Ishikawa (cell line): ENCODE measurements at regions not wholly inside any gene's neighbourhood (a gene's known extent, or its start where the extent isn't known, plus 50 kb on each side); places are given as distances from the start of the nearest gene placed in this dataset.

ENCODE experiments used
- EP300 ChIP-seq: IDR thresholded peaks from 2 replicates; pipeline ENCODE4 v1.6.1; 2012; ENCODE audit warnings: borderline replicate concordance
- NFIC ChIP-seq: IDR thresholded peaks from 2 replicates; pipeline ENCODE4 v1.6.1; 2012
- REST ChIP-seq: IDR thresholded peaks from 2 replicates; pipeline ENCODE4 v1.6.1; 2012; ENCODE audit warnings: low read depth, mild to moderate bottlenecking
- USF1 ChIP-seq: IDR thresholded peaks from 2 replicates; pipeline ENCODE4 v1.6.1; 2012
- ZBTB7A ChIP-seq: IDR thresholded peaks from 2 replicates; pipeline ENCODE4 v1.6.1; 2012; ENCODE audit warnings: low read depth

GRCh38 chr20:11716945-11717248 lies 200.8 kb upstream of the BTBD3 start:
- TF ChIP-seq REST (no peak), NFIC (no peak), USF1 (no peak), EP300 (no peak), ZBTB7A (no peak)
